ENCODE measurements at regions not wholly inside any gene's neighbourhood (a gene's known extent, or its start where the extent isn't known, plus 50 kb on each side); places are given as distances from the start of the nearest gene placed in this dataset.
"Not testable (repeated sequence)": the region's sequence is repeated elsewhere in the genome, so short reads cannot be mapped to it uniquely, and the experiment has no call there.

- not testable (repeated sequence) for DNase-seq
Measured at GRCh38 chr7:56697058-56697457, 435.2 kb downstream of the ZNF479 start.

GRCh38 chr7:56686276-56686859 is 445.9 kb downstream of the ZNF479 start:
- DNase-seq = no peak

GRCh38 chr7:56639173-56639746 is 493.0 kb downstream of the ZNF479 start:
- DNase-seq = no peak

GRCh38 chr7:56609852-56610355 is 493.7 kb upstream of the NUPR2 start:
- DNase-seq = no peak

- no peak for DNase-seq
Measured at GRCh38 chr7:56605146-56605545, 488.9 kb upstream of the NUPR2 start.

GRCh38 chr7:56578612-56579011 is 462.4 kb upstream of the NUPR2 start:
- DNase-seq = no peak

- no peak for DNase-seq
Measured at GRCh38 chr7:56570968-56571367, 454.8 kb upstream of the NUPR2 start.

GRCh38 chr7:56538541-56539429 is 422.6 kb upstream of the NUPR2 start:
- DNase-seq = no peak

- DNase-seq = no peak
Measured at GRCh38 chr7:56537952-56538351, 421.7 kb upstream of the NUPR2 start.

- no peak for DNase-seq
Measured at GRCh38 chr7:56537477-56537876, 421.3 kb upstream of the NUPR2 start.

- DNase-seq = no peak
Measured at GRCh38 chr7:56495165-56495564, 378.9 kb upstream of the NUPR2 start.

- DNase-seq = no peak
Measured at GRCh38 chr7:56493704-56494450, 377.7 kb upstream of the NUPR2 start.

GRCh38 chr7:56493196-56493595 is 377.0 kb upstream of the NUPR2 start:
- DNase-seq = no peak

GRCh38 chr7:56491636-56492425 is 375.6 kb upstream of the NUPR2 start:
- no peak for DNase-seq

- no peak for DNase-seq
Measured at GRCh38 chr7:56483861-56484550, 367.8 kb upstream of the NUPR2 start.

- no peak for DNase-seq
Measured at GRCh38 chr7:56483153-56483552, 366.9 kb upstream of the NUPR2 start.

- DNase-seq = no peak
Measured at GRCh38 chr7:56479748-56480147, 363.5 kb upstream of the NUPR2 start.

GRCh38 chr7:56479136-56479535 is 362.9 kb upstream of the NUPR2 start:
- no peak for DNase-seq

GRCh38 chr7:56474271-56474670 is 358.1 kb upstream of the NUPR2 start:
- no peak for DNase-seq

GRCh38 chr7:56471811-56472210 is 355.6 kb upstream of the NUPR2 start:
- DNase-seq = no peak

Measured in activated naive CD4-positive, alpha-beta T cell treated with anti-CD3 and anti-CD28 coated beads, Interleukin-2, amount 50 U/mL, for 16 hours (primary cell).